GM12878 (cell line): ENCODE measurements at regions not wholly inside any gene's neighbourhood (a gene's known extent, or its start where the extent isn't known, plus 50 kb on each side); places are given as distances from the start of the nearest gene placed in this dataset.
A peak's percentile ranks its signal among the peaks of the same experiment; 100 is the strongest.

Experiments used
- ATAC-seq: fragments of 200-7000 bp; cut with Tn5 transposase; 3 replicates; pipeline ENCODE4 v1.9.1; 2020; ENCODE audit warnings: mild to moderate bottlenecking, moderate library complexity
- BruUV-seq: library from RNA; stranded (reverse); fragments of 400-500 nt; replicated peaks from 2 replicates; lab custom pipeline; 2021; lab: Mats Ljungman, UMichigan
- CTCF ChIA-PET: fragments of 300-600 bp; sonication (Branson Sonifier 250); formaldehyde crosslinking; extraction: SDS; loops from one replicate; lab custom pipeline; 2021; ENCODE audit warnings: inconsistent platforms; lab: Yijun Ruan, JAX
- POLR2A ChIA-PET: fragments of 350-600 bp; formaldehyde crosslinking; extraction: SDS; loops from one replicate; lab custom pipeline; 2021; ENCODE audit warnings: inconsistent platforms; lab: Charles Lee
- RAD21 ChIA-PET: fragments of 300-600 bp; sonication (Branson Sonifier 250); formaldehyde crosslinking; loops from one replicate; lab custom pipeline; 2023; ENCODE audit warnings: antibody characterized with exemption; ENCODE audit not compliant: unreplicated experiment; lab: Charles Lee
- SMC1A ChIA-PET: fragments of 300-600 bp; sonication (Branson Sonifier 250); formaldehyde crosslinking; loops from one replicate; lab custom pipeline; 2023; ENCODE audit not compliant: unreplicated experiment, uncharacterized antibody; lab: Charles Lee
- DNase-seq: peaks from one replicate; pipeline ENCODE4 v3.0.0-alpha.2; 2011; ENCODE audit warnings: low read depth, low spot score
- FAIRE-seq: peaks from 3 replicates; lab custom pipeline; 2011; peaks lifted over from hg19 to GRCh38; lab: Jason Lieb, UNC
- H2AFZ ChIP-seq: 2 replicates; pipeline ENCODE4 v1.6.0; 2011; ENCODE audit warnings: low read depth, low read length, control low read depth; ENCODE audit not compliant: control insufficient read depth
- H3K27ac ChIP-seq: 2 replicates; pipeline ENCODE4 v1.5.1; 2011; ENCODE audit warnings: control low read depth; ENCODE audit not compliant: control insufficient read depth, insufficient read depth
- H3K27me3 ChIP-seq, 2 experiments: replicated peaks in 1 of 2; 2 replicates each; pipeline versions ENCODE4 v1.6.0 to v1.6.1; 2011; ENCODE audit warnings: low read length in 1 of 2; ENCODE audit not compliant: control insufficient read depth in 2 of 2, insufficient read depth in 2 of 2
- H3K36me3 ChIP-seq, 2 experiments: 2 replicates each; pipeline ENCODE4 v1.5.1; 2011; ENCODE audit warnings: low read length in 1 of 2; ENCODE audit not compliant: control insufficient read depth in 2 of 2, insufficient read depth in 2 of 2
- H3K4me1 ChIP-seq: 2 replicates; pipeline ENCODE4 v1.6.1; 2011; ENCODE audit warnings: mild to moderate bottlenecking, low read length, moderate library complexity, mixed read lengths; ENCODE audit not compliant: control insufficient read depth, insufficient read depth
- H3K4me2 ChIP-seq: 2 replicates; pipeline ENCODE4 v1.6.0; 2011; ENCODE audit warnings: control low read depth; ENCODE audit not compliant: control insufficient read depth, insufficient read depth
- H3K4me3 ChIP-seq: fragments of 200-600 bp; sonication (generic); 2 replicates; pipeline ENCODE4 v1.5.1; 2016
- H3K79me2 ChIP-seq: 2 replicates; pipeline ENCODE4 v1.6.0; 2011; ENCODE audit warnings: low read length; ENCODE audit not compliant: control insufficient read depth, insufficient read depth
- H3K9ac ChIP-seq: 2 replicates; pipeline ENCODE4 v1.8.0; 2011; ENCODE audit warnings: low read length, control low read depth, mixed read lengths; ENCODE audit not compliant: control insufficient read depth, insufficient read depth
- H3K9me3 ChIP-seq: replicated peaks from 3 replicates; pipeline ENCODE4 v1.5.1; 2011; ENCODE audit warnings: mild to moderate bottlenecking, low read length; ENCODE audit not compliant: control insufficient read depth, insufficient read depth
- H4K20me1 ChIP-seq: 2 replicates; pipeline ENCODE4 v1.6.0; 2011; ENCODE audit not compliant: control insufficient read depth, insufficient read depth
- JUND ChIP-seq: IDR thresholded peaks from 2 replicates; pipeline ENCODE4 v1.6.1; 2012; ENCODE audit warnings: low read depth, mild to moderate bottlenecking, low read length, improper control_type of control experiment, moderate library complexity
- MEF2A ChIP-seq: IDR thresholded peaks from 2 replicates; pipeline ENCODE4 v1.6.1; 2011; ENCODE audit warnings: low read depth, mild to moderate bottlenecking, low read length, moderate library complexity; ENCODE audit not compliant: insufficient read depth
- MEF2B ChIP-seq: fragments of 450-650 bp; IDR thresholded peaks from 2 replicates; pipeline ENCODE4 v1.6.1; 2018; ENCODE audit warnings: mild to moderate bottlenecking, moderate library complexity; ENCODE audit not compliant: partially characterized antibody, poor library complexity, severe bottlenecking
- MTA3 ChIP-seq: IDR thresholded peaks from 2 replicates; pipeline ENCODE4 v1.6.1; 2012; ENCODE audit warnings: low read length, inconsistent platforms, borderline replicate concordance
- SIX5 ChIP-seq: IDR thresholded peaks from 2 replicates; pipeline ENCODE4 v1.6.1; 2011; ENCODE audit warnings: mild to moderate bottlenecking, low read depth, low read length, moderate library complexity; ENCODE audit not compliant: severe bottlenecking
- SMAD1 ChIP-seq: fragments of 450-650 bp; IDR thresholded peaks from 2 replicates; pipeline ENCODE4 v1.6.1; 2018; ENCODE audit warnings: mild to moderate bottlenecking, low read depth; ENCODE audit not compliant: partially characterized antibody
- YBX1 ChIP-seq: fragments of 450-650 bp; IDR thresholded peaks from 2 replicates; pipeline ENCODE4 v1.6.1; 2016; ENCODE audit warnings: antibody characterized with exemption
- WGBS: methylation state at CpG from one replicate; pipeline ENCODE4 v1.1.6; 2016; ENCODE audit warnings: low lambda C conversion rate; ENCODE audit not compliant: insufficient replicate concordance, insufficient coverage; ENCODE audit errors: missing lambda C conversion rate; 5-methylcytosine and 5-hydroxymethylcytosine counted together
- in situ Hi-C: fragments of 300-500 bp; cut with MboI; formaldehyde crosslinking; loops from 9 replicates; pipeline ENCODE4 v1.14.3; 2018; ENCODE audit warnings: mixed read lengths
- intact Hi-C: fragments of 100-400 bp; cut with micrococcal nuclease; formaldehyde crosslinking; loops from one replicate; pipeline ENCODE4 v1.14.2; 2022; ENCODE audit not compliant: unreplicated experiment
- TF ChIP-seq, protein P1 (sequence below): IDR thresholded peaks from 2 replicates; pipeline ENCODE4 v1.6.1; 2012; ENCODE audit warnings: low read depth, low read length, improper control_type of control experiment

DNA sequence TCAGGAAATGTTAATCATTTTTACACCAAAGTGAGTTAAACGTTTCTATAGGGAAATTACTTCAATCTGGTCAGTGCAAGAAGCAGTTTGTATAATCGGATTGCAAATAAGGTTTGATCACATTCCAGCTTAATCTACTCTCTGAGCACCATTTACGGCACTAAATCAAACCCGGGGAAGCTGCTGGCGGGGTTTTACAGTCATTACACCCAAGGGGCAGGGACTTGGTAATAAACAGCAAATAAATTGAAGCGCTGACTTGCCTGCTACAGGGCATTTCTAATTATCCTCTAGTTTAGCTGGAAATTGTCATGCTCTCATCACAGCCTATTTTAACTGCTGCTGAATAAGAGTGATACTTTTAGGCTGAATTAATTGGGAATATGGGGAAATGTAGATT, 152.1 kb upstream of the SOX21 start:
- ChIA-PET POLR2A (no interaction called here), SMC1A (no interaction called here), CTCF (no interaction called here), RAD21 (no interaction called here)
- DNase-seq (no peak), ATAC-seq (no peak), FAIRE-seq (no peak)
- no peaks in the 10 kb centered on the region for H3K79me2 ChIP-seq
- no peak overlapping the region for H3K4me3 ChIP-seq
- H3K27me3 ChIP-seq, result 0 out of 4 replicates have a peak, but pooled peaks cover 0 to 1% of the 10 kb centered on the region in 2 experiments
- no peak overlapping the region for H3K9ac ChIP-seq
- H3K36me3 ChIP-seq, result no peaks in the 10 kb centered on the region
- no peak overlapping the region for H3K27ac ChIP-seq
- no peaks in the 10 kb centered on the region for H4K20me1 ChIP-seq
- WGBS, result 25% methylated on average over 6 of the region's 6 CpGs
- no peak for TF ChIP-seq MTA3
- TF ChIP-seq YBX1, result no peak
- TF ChIP-seq MEF2B, result no peak
- no peak for TF ChIP-seq SMAD1
- TF ChIP-seq, protein P1, sequence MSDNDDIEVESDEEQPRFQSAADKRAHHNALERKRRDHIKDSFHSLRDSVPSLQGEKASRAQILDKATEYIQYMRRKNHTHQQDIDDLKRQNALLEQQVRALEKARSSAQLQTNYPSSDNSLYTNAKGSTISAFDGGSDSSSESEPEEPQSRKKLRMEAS, result no peak
- TF ChIP-seq JUND, result no peak
- no peak for TF ChIP-seq SIX5
- no peak for TF ChIP-seq MEF2A
- no peak overlapping the region for H3K4me2 ChIP-seq
- intact Hi-C loops, result no loop called here
- BruUV-seq, result no TSS peak
- H2AFZ ChIP-seq, result no peak overlapping the region
- no peaks in the 10 kb centered on the region for H3K9me3 ChIP-seq
- in situ Hi-C loops, result no loop called here
- H3K4me1 ChIP-seq, result no peaks in the 10 kb centered on the region

DNA sequence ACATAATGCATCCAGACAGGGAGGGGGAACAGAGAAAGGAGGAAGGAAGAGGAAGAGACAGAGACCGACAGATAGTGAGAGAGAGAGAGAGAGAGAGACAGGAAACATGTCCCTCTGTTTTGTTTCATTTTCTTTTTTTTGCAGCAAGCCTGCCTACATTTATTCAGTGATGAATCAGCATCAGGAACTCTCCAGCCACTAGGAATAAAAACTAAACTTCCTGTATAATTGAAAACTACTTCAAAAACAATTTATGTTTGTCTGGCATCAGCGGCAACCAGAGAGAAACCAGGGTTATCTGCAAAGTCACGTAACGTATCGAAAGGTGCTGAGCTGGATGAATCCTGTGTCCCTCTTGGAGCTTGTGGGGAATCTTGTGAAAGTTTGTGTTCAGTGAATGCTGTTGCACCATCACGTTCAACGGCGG, 148.6 kb upstream of the SOX21 start:
- ATAC-seq, result no peak
- FAIRE-seq, result no peak
- CTCF ChIA-PET, result no interaction called here

More for the DNA sequence above, 148.6 kb upstream of the SOX21 start:
- ChIA-PET SMC1A (no interaction called here), POLR2A (no interaction called here), RAD21 (no interaction called here)
- no peaks in the 10 kb centered on the region for H3K4me1 ChIP-seq
- no peaks in the 10 kb centered on the region for H3K9me3 ChIP-seq
- H3K36me3 ChIP-seq, result no peaks in the 10 kb centered on the region
- 0 out of 4 replicates have a peak, but pooled peaks cover 0 to 1% of the 10 kb centered on the region in 2 experiments for H3K27me3 ChIP-seq
- peak overlapping the region; percentile 75 for H2AFZ ChIP-seq
- BruUV-seq, result no TSS peak
- no peaks in the 10 kb centered on the region for H3K79me2 ChIP-seq
- DNase-seq, result no peak
- intact Hi-C loops (no loop called here), in situ Hi-C loops (no loop called here)
- H3K9ac ChIP-seq, result no peak overlapping the region
- TF ChIP-seq MEF2A, result no peak
- H3K4me3 ChIP-seq, result peak overlapping the region; percentile 51
- H3K27ac ChIP-seq, result no peak overlapping the region
- WGBS, result 36% methylated on average over 8 of the region's 8 CpGs
- no peaks in the 10 kb centered on the region for H4K20me1 ChIP-seq
- H3K4me2 ChIP-seq, result peak overlapping the region; percentile 85
